Activated naive CD4-positive, alpha-beta T cell treated with Interleukin-2 at 50 U/mL for 16 hours (primary cell): ENCODE measurements at regions not wholly inside any gene's neighbourhood (a gene's known extent, or its start where the extent isn't known, plus 50 kb on each side); places are given as distances from the start of the nearest gene placed in this dataset.

Source experiments
- DNase-seq: peaks from one replicate; pipeline ENCODE4 v3.0.0-alpha.2; 2020

DNA sequence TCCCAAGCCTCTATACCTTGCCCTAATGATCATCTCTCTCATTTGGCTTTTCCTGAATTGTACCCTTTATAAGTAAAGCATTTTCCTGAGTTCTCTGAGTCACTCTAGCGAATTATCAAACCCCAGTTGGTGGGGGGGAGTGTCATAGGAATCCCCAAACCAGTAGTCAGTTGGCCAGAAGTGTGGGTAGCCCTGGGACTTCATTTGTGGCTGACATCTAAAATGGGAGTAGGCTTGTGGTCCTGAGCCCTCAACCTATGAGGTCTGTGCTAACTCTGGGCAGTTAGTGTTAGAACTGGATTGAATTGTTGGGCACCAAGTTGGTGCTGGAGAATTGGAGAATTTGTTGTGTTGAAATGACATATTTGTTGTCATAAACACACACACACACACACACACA lies 91.3 kb downstream of the BBS10 start:
- no peak for DNase-seq

DNA sequence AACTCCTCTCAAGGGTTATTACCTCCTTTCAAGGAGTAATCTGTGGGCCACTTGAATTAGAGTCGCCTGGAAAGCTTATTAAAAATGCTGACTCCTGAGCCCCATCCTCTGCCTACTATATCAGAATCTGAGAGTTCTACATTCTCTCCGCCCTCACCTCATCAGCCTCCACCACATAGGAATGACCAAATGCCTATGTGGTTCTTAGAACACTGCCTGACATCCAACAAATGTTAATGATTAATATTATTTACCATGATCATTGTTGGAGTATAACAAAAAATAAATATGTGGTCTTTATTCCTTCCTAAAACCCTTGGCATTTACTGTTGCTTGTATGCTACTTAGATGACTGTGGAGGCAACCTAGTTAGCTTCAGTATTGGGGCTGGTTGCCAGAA lies 91.9 kb downstream of the BBS10 start:
- no peak for DNase-seq

DNA sequence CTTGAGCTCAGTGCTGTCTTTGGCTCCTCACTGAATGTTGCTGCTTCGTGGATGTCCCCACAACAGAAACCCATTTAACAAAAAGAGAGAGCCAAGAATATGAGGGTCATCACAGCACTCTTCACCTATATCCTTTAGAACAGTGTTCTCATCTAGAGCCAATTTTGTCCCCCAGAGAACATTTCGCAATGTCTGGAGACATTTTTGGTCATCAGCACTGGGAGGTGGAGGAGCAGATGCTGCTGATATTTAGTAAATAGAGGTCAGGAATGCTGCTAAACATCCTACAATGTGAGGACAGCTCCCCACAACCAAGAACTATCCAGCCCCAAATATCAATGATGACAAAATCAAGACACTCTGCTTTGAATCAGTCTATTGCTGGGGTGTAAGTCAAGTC lies 92.5 kb downstream of the BBS10 start:
- DNase-seq: no peak

DNA sequence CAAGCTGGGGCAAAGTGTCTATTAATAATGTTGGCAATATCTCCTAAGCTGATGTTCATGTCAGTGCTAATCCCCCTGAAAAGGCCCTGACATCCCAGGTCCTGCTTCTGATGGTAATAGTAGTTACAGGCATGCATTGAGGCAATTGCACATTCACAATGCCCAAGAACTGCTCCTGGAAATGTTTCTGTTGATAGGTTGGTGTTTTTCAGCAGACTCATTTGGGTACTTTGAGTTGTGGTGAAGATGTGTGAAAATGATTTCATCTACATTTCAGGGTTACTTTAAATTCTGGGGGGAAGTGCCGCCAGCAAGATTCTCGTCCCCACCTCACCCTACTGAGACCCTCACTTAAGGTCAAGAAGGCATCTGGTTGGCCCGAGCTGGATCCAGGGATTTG lies 92.9 kb downstream of the BBS10 start:
- no peak for DNase-seq

DNA sequence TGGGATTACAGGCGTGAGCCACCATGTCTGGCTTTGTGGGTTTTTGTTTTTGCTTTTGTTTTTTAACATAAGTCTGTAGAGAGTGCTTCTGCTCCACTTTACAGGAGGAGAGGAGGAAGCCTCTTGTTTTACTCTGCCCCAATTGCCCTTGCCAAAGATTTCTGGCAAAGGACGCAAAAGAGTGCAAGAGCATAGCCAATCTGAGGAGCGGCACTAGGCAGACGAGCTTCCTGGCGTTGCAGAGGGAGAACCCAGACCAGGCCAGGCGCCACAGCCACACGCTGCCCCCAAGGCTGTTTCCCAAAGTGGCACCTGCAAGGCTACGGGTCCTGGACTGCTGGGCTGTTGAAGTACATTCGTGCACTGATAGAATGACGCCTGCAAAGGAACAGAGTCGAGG lies 96.2 kb downstream of the BBS10 start:
- no peak for DNase-seq

DNA sequence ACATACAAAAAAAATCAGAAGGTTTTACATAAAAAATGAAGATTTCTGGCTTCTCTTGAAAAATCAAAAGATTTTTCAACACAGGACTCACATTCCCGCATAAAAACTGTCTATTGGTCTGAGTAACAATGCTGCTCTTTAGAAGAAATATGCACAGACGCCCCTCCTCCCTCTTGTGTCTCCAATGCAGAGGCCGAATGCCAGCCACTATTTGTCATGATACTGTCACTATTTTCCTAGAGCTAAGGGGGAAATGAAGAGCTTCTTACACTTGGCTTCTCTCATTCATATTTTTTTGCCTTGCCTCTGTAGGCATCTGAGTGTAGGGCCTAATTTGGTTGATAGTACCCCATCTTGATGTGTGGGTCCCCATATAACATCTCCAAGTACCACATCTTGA lies 98.0 kb downstream of the BBS10 start:
- DNase-seq: no peak

DNA sequence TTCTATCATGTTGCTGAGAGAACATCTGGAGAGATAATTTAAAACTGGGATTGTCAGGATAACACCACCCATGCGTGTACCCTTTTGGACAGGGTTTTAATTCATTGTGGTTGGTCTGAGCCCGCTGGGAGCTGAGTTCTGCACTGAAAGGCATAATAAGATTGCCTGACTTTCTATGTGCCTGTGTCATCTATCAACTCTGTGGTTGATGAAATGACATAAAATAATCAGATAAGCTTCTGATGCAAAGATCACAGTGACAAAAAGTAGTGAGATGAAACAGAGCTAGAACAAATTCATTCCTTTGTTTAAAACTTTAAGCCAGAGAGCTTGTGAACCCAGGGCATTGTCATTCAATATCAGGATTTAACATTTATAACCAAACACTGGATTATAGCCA lies 98.7 kb downstream of the BBS10 start:
- DNase-seq: no peak

DNA sequence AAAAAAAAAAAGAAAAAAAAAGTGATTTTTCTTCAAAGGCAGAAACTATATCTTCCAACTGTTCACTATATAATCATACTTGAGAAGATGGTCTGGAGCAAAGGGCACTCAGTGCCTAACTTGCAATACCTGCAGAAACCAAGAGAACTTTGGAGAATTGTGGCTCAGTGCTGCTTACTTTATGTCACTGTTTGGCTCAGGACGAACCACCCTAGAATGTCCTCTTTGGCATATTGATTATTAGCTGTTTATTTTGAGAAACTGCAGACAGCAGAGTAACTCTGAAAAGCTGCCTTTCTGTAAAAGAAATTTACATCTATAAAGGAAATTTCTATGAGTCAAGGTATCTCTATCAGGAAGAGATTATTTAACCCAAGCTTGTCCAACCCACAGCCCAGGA lies 100.2 kb downstream of the BBS10 start:
- DNase-seq: no peak

DNA sequence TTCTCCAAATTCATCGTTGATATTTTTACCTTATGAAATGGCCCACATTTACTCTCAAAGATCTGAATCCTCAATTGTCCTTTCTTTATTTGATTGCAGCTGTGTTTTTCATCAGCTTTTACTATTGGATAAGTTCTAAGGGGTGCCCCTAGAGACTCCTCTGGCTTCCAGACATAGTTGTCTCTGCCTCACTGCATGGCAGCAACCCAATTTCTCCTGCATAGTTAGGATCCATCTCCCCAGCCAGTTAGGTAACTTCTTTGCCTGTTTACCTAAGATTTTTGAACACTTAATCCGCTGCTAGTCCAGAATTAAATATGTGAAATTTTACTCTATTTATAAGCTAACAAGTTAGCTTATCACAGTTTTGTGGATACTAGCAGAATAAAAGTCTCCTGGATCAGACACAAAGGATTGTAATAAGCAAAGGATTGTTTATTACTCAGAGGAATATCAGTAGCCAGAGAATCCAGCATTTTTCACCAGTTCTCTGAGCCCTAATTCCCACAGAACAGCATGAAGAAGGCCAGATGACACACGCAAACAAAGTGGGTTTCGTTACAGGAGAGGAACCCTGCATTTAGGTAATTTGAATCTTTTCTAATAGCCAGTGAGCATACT lies 101.1 kb downstream of the BBS10 start:
- DNase-seq: no peak

DNA sequence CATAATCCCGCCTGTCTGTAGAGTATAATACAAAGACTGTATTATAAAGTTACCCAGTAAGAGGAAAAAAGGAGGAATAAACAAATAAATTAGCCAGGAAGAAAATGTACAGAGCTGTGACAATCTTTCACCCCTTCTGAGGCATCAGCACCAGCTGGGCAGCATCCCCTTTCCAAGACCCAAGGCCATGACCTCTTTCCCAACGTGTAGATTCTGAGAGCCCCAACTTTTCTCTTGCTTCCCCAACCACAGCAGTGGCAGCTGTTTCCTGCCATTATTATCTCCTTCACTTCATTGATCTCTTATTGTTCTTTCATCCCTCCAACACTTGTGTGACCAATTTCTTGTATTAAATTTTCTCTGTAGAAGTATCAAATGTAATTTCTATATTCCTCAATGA lies 101.6 kb downstream of the BBS10 start:
- no peak for DNase-seq

DNA sequence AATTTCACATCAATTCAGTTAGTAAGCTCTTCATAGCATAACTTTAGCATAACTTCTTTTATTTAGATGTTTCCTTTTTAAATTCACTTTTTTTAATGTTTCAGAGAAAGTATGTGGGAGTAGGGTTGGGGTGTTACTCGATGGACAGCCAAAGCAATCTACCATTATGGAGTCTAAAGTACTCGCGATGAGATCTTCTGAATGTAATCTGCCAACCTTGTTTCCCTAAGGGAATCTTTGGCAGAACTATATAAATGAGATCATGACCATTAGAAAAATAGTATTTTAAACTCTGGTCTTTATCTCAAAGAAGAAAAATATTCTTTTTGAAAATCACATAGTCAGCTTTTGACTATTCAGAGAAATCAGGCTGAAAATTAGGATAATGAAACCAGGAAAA lies 103.9 kb downstream of the BBS10 start:
- no peak for DNase-seq

DNA sequence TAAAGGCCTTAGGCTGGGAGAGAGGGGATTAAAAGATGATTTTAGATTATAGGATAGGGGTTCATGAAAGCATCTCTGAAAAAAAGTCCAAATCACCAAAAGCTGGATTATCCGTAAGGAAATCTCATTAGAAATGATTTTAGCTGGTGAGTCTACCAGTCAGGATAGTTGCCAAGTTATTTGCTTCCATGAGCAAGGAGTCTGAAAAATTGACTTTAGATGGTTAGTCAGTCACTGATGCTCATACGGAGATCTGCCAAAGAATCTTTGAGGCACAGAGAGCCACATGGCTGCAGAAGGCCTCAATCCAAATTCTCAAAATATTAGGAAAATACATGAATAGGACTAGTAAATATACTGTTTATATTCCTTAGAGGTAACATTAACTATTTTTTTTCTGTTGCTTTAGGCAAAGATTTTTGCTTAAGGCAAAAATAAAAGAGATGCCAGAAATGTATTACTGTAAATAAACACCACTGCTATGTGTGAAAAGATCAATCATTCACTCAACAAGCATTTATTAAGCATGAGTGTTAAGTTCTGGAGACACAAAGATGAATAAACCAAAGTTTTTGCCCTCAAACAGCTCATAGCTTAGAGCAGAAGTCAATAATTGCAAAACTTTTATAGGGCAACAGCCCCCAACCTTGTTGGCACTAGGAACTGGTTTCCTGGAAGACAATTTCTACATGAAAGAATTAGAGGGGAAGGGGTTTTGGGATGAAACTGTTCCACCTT lies 105.2 kb downstream of the BBS10 start:
- DNase-seq: no peak

DNA sequence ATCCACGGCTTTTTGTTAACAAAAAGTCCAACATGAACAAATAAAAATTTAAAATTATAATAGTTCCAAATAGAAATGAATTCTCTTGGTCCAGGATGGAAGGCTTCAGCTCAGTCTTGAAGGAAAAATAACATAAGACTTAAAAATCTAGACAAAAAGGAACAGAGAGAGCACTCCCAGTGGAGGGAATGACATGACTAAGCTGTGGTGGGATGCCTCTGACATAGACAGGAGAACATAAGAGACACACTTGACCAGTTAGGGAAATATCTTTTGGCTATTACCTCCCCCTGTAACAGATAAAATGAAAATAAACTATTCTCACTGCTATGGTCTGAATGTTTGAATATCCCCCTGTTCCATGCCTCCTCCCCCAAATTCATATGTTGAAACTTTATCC lies 106.8 kb downstream of the BBS10 start:
- no peak for DNase-seq

DNA sequence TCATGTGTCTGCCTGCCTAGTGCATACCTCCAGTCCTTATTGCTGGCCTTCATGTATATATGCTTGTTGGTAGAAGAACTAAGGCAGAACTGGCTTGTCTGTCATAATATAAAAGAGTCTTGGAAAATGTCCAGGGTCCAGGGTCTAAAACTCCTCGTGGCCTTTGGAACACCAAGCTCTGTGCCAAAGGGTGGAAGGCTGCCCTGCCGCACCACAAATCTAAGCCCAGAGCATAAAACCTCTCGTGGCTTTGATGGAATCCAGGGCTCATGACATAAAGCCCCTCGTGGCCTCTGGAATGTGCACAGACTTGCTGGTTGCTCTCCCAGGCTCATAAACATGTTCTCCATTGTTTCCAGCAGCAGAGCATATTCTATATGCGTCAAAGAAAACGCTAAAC lies 107.9 kb downstream of the BBS10 start:
- no peak for DNase-seq

DNA sequence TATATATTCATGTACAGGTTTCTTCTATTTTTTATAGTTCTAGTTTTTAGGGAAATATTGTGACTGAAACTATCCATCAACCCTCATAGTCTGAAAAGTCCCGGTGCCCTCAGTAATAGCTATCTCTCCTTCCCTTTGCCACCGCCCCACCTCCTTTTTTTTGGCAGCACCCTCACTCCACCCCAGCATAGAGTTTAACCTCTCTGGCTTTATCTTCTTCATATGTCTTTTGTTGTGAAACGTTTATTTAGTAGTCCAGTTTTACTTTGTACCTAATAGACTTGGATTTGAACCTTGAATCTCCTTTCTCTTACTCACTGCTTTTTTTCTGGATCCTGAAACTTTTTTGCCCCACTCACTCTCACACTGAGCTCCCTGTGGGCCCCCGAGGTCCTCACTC lies 109.5 kb downstream of the BBS10 start:
- DNase-seq: no peak

DNA sequence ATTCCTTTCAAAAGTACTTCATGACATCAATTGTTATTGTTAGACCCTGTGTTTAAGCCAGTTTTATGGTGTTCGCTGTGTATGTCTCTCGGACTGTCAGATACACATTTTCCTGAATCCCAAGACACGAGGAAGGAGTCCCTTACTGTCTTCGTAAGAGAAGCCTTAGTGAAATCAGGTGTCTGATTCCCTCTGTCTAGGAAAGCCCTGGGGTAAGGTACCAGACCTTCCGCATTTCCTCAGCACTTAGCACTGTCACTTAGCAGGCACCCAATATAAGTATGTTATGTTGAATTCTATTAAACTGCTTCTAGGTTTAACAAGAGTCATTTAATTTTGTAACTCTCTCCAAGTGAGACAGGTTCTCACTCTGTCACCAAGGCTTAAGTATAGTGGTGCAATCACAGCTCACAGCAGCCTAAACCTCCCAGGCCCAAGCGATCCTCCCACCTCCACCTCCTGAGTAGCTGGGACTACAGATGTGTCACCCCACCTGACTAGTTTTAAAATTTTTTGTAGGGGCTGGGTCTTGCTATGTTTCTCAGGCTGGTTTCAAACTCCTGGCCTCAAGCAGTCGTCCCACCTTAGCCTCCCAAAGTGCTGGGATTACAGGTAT lies 111.0 kb downstream of the BBS10 start:
- DNase-seq: no peak

DNA sequence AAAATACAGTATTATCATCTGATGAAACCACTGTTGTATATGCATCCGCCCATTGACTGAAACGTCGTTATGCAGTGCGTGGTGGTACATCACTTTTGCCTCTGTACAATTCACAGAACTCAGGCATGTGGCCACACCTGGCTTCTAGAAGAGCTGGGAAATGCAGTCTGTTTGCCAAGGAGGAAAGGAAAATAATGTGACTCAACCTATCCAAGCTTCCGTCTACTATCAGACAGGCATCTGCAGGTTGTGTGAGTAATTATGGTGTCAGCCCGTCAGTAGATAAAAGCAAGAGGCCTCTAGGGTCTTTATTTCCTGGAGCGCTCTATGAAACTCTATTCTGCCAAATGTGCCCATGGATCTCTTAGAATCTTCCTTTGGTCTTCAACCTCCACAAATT lies 111.6 kb downstream of the BBS10 start:
- no peak for DNase-seq

DNA sequence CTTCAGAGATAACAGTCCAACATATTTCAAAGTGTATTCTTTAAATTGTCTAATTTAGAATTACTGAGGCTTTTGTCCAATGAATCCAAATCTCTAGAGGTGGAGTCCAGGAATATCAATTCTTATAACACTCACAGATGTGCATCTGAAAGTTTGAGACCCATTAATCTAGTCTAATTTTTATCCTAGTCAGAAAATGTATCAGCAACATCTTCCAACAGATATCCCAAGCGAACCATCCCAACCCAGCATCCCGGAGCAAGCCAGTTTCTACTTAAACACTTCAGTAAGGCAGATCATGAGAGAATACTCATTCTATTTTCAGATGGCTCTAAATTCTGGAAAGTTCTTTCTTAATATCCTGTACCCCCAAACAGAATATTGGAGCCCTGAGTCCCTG lies 113.5 kb downstream of the BBS10 start:
- no peak for DNase-seq

DNA sequence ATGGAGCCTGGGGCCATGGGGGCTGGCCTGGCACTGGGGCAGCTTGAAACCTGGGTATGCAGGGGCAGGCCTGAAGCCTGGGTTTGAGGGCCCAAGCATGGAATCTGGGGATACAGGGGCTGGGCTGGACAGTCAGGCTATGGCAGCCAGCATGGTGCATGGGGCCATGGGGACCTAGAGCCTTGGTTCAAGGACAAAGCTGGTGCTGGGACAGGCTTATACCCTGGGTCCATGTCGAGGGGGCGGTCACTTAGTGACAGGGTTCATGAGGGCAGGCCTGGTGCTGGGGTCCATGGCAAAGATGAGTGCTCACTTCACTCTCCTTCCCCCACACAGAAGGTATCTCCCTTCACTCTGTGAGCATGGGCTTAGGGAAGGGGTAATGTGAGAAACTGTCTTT lies 116.2 kb downstream of the BBS10 start:
- DNase-seq: no peak

DNA sequence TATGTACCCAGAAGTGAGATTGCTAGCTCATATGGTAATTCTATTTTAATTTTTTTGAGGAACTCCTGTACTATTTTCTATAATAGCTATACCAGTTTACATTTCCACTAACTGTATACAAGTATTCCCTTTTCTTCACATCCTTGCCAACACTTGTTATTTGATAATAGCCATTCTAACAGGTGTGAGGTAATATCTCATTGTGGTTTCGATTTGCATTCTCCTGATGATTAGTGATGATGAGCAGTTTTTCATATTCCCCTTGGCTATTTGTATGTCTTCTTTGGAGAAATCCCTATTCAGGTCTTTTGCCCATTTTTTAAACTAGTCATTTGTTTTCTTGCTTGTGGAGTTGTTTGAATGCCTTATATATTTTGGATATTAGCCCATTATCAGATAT lies 121.3 kb downstream of the BBS10 start:
- no peak for DNase-seq

DNA sequence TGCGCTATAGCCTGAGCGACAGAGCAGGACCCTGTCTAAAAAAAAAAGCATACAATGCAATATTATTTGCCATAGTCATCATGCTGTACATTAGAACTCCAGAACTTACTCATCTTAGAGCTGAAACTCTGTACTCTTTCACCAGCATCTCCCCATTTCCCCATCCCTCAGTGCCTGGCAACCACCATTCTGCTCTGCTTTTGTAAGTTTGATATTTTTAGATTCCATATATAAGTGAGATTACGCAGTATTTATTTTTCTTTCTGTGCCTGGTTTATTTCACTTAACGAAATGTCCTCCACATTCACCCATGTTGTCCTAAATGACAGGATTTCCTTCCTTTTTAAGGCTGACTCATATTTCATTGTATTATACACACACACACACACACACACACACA lies 121.8 kb downstream of the BBS10 start:
- DNase-seq: no peak

DNA sequence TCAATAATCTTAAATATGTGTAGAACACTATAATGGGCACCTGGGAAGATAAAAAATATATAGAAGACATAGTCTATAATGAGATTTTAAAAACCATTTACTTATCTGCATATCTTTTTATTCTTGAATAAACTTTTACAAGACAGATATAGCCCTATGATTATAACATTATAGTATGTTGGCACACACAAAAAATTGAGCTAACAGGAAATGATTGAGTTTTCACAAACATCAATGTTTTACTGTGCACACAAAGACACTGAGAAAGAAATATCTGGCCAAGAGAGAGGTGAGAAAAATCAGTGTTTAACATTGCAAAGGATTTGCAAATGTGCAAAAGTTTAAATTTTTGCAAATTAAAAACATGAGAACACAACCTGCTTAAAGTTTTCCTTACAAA lies 124.3 kb downstream of the BBS10 start:
- no peak for DNase-seq

DNA sequence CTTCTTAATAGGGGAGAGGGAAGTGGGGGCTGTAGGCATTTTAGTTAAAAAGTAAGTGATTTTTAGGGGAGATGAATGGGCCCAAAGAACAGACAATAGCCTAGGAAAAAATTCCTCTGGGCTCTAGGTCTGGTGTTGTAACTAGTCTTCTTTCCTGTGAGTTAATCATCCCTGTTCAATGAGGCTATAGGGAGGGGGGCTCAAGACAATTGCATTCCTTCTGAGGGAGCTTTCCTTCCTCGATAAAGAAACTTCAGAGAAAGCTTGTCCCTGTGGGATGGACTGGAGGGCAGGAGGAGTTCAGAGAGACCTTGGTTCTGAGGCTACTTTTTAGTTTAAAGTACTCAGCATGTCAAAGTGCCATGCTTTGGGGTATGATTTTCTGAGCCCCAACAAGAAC lies 127.2 kb downstream of the BBS10 start:
- no peak for DNase-seq

DNA sequence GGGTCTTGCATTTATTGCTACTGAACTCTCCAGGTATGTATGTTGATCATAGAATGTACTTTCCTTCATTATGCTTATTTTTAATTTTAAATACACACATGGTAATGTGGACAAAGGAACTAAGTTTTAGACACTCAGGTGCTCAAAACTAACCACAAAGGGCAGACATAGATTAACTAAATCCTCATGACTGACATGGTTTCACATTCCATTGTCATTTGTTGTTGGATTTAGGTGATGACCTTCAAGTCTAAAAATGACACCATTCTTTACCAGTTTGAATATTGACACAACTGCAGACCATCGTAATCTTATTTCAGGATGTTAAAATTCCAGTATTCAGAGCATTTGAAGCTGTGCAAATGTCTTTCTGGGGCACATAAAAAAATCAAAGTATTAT lies 128.4 kb downstream of the BBS10 start:
- DNase-seq: no peak
